ENCODE measurements at regions not wholly inside any gene's neighbourhood (a gene's known extent, or its start where the extent isn't known, plus 50 kb on each side); places are given as distances from the start of the nearest gene placed in this dataset.
"Not testable (repeated sequence)": the region's sequence is repeated elsewhere in the genome, so short reads cannot be mapped to it uniquely, and the experiment has no call there.

GRCh38 chr12:131464081-131464480, 246.8 kb upstream of the SFSWAP start:
- DNase-seq = no peak

- DNase-seq = no peak
Observed at GRCh38 chr12:131466306-131466705, 244.6 kb upstream of the SFSWAP start.

- no peak for DNase-seq
Observed at GRCh38 chr12:131466932-131467331, 244.0 kb upstream of the SFSWAP start.

GRCh38 chr12:131468206-131468605, 242.7 kb upstream of the SFSWAP start:
- no peak for DNase-seq

- DNase-seq = not testable (repeated sequence)
Observed at GRCh38 chr12:131469945-131470344, 240.9 kb upstream of the SFSWAP start.

- no peak for DNase-seq
Observed at GRCh38 chr12:131471271-131471905, 239.5 kb upstream of the SFSWAP start.

GRCh38 chr12:131471946-131472732, 238.8 kb upstream of the SFSWAP start:
- no peak for DNase-seq

- DNase-seq = no peak
Observed at GRCh38 chr12:131473261-131473660, 237.6 kb upstream of the SFSWAP start.

- no peak for DNase-seq
Observed at GRCh38 chr12:131473741-131474709, 236.9 kb upstream of the SFSWAP start.

- DNase-seq = not testable (repeated sequence)
Observed at GRCh38 chr12:131475012-131475411, 235.9 kb upstream of the SFSWAP start.

GRCh38 chr12:131477613-131478012, 233.3 kb upstream of the SFSWAP start:
- DNase-seq = no peak

- no peak for DNase-seq
Observed at GRCh38 chr12:131478468-131478867, 232.4 kb upstream of the SFSWAP start.

- DNase-seq = no peak
Observed at GRCh38 chr12:131482199-131482598, 228.7 kb upstream of the SFSWAP start.

- no peak for DNase-seq
Observed at GRCh38 chr12:131482686-131483085, 228.2 kb upstream of the SFSWAP start.

GRCh38 chr12:131486451-131487230, 224.2 kb upstream of the SFSWAP start:
- no peak for DNase-seq

- no peak for DNase-seq
Observed at GRCh38 chr12:131487388-131488124, 223.3 kb upstream of the SFSWAP start.

- no peak for DNase-seq
Observed at GRCh38 chr12:131489718-131490117, 221.2 kb upstream of the SFSWAP start.

- DNase-seq = no peak
Observed at GRCh38 chr12:131491155-131491554, 219.7 kb upstream of the SFSWAP start.

GRCh38 chr12:131491916-131492490, 218.9 kb upstream of the SFSWAP start:
- no peak for DNase-seq

GRCh38 chr12:131493068-131493826, 217.6 kb upstream of the SFSWAP start:
- no peak for DNase-seq

GRCh38 chr12:131494216-131494615, 216.7 kb upstream of the SFSWAP start:
- DNase-seq = no peak
